ENCODE measurements at regions not wholly inside any gene's neighbourhood (a gene's known extent, or its start where the extent isn't known, plus 50 kb on each side); places are given as distances from the start of the nearest gene placed in this dataset.

DNA sequence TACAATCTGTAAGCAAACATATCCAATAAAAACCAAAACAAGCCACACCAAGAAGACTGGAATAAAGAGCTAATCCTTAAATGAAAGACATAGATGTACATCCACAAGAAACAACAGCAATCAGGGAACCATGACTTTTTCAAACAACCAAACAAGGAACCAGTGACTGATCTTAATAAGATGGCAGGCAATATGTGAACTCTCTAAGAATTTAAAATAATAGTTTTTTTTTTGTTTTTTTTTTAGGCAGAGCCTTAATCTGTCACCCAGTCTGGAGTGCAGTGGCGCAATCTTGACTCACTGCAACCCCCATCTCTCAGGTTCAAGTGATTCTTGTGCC lies 52.9 kb upstream of the CAPRIN2 start:
- Histone ChIP-seq H3K4me1 (ENCODE audit: control insufficient read depth, insufficient read depth, low read length) (no peaks in the 10 kb centered on the region), H3K27me3 (ENCODE audit: control insufficient read depth, insufficient read depth, low read length, poor library complexity, severe bottlenecking) (no peaks in the 10 kb centered on the region), H3K9ac (ENCODE audit: extremely low read depth, low read length, poor library complexity, severe bottlenecking) (no peak overlapping the region), H3K27ac (ENCODE audit: low read depth, low read length) (no peak overlapping the region), H3K36me3 (ENCODE audit: control insufficient read depth, insufficient read depth, low read length) (no peaks in the 10 kb centered on the region), H3K4me3 (ENCODE audit: low read length) (no peak overlapping the region), H3K9me3 (ENCODE audit: control insufficient read depth, low read length) (peaks cover 23% of the 10 kb centered on the region)
- Mint-ChIP-seq H3K4me1 (peaks cover 11% of the 10 kb centered on the region), H3K9me3 (peaks cover 29% of the 10 kb centered on the region), H3K4me3 (no peak overlapping the region), H3K27me3 (ENCODE audit: insufficient read depth) (no peaks in the 10 kb centered on the region), H3K27ac (no peak overlapping the region), H3K36me3 (ENCODE audit: low read depth) (peaks cover 20% of the 10 kb centered on the region)
- WGBS, 2 experiments (ENCODE audit: insufficient coverage in 1 of 2, insufficient read length in 1 of 2) = 71 to 73% methylated on average over 1 of the region's 1 CpG
- DNase-seq = no peak
- TF ChIP-seq, protein P1, sequence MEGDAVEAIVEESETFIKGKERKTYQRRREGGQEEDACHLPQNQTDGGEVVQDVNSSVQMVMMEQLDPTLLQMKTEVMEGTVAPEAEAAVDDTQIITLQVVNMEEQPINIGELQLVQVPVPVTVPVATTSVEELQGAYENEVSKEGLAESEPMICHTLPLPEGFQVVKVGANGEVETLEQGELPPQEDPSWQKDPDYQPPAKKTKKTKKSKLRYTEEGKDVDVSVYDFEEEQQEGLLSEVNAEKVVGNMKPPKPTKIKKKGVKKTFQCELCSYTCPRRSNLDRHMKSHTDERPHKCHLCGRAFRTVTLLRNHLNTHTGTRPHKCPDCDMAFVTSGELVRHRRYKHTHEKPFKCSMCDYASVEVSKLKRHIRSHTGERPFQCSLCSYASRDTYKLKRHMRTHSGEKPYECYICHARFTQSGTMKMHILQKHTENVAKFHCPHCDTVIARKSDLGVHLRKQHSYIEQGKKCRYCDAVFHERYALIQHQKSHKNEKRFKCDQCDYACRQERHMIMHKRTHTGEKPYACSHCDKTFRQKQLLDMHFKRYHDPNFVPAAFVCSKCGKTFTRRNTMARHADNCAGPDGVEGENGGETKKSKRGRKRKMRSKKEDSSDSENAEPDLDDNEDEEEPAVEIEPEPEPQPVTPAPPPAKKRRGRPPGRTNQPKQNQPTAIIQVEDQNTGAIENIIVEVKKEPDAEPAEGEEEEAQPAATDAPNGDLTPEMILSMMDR (conservative IDR thresholded peaks at IDR 0.05) = no peak

DNA sequence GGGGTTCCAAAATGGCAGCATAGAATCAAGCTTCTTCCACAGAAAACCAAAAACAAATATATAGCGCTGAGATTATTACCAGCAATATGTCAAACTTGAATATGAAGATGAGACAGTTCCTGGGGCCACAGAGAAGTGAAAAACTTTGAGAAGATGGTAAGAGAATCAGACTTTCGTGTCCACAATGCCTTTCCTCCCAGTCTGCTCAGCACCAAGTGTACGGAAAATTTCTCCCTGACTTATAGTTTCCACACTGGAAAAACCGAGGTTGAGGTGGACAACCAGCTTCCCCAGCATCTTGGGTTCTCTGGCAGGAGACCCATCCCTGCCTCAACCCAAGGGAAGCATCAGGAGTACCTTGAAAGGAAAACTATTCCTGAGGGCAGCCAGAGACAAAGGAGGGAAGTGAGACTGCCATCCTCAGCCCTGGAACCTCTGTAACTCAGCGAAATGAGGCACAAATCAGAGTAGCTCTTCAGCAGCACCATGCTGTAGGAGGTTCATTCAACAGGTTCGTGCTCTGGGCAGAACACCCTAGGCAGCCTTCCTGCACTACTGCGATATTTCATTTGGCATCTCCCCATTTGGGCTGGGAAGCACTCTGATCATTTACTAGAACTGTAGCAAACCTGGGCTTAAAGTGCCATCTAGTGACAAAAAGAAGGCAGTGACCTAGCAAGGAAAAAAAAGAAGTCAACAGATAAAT lies 52.4 kb upstream of the CAPRIN2 start:
- H3K36me3 ChIP-seq (ENCODE audit: control insufficient read depth, insufficient read depth, low read length) = no peaks in the 10 kb centered on the region
- H3K27ac ChIP-seq (ENCODE audit: low read depth, low read length) = no peak overlapping the region

DNA sequence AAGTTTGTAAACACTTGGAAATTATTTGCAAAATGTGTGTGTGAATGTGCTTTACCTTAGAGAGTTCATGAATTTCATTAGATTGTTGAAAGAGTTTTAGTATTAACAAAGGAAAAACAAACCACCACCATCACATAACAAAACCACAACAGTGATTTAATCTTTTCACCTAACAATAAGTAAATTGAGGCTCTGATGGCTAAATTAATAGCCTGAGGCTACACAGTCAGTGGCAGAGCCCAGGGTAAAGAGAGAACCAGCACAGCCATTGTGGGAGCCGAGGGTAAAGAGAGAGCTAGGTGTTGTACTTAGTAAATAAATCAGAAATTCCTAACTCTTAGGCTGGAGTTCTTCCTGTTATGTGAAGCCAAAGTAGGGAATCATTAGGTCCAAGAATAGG lies 51.2 kb upstream of the CAPRIN2 start:
- Mint-ChIP-seq H3K27me3 (ENCODE audit: insufficient read depth) (no peaks in the 10 kb centered on the region), H3K4me3 (no peak overlapping the region), H3K9me3 (peaks cover 33% of the 10 kb centered on the region), H3K4me1 (peaks cover 8% of the 10 kb centered on the region), H3K27ac (no peak overlapping the region), H3K36me3 (ENCODE audit: low read depth) (peaks cover 33% of the 10 kb centered on the region)
- DNase-seq = no peak
- H3K4me1 ChIP-seq (ENCODE audit: control insufficient read depth, insufficient read depth, low read length) = no peaks in the 10 kb centered on the region
- no peak overlapping the region for H3K27ac ChIP-seq (ENCODE audit: low read depth, low read length)
- TF ChIP-seq, protein P1 (conservative IDR thresholded peaks at IDR 0.05) = no peak
- no peak overlapping the region for H3K9ac ChIP-seq (ENCODE audit: extremely low read depth, low read length, poor library complexity, severe bottlenecking)
- H3K9me3 ChIP-seq (ENCODE audit: control insufficient read depth, low read length) = peaks cover 23% of the 10 kb centered on the region
- no peak overlapping the region for H3K4me3 ChIP-seq (ENCODE audit: low read length)
- peaks cover 6% of the 10 kb centered on the region for H3K36me3 ChIP-seq (ENCODE audit: control insufficient read depth, insufficient read depth, low read length)
- no peaks in the 10 kb centered on the region for H3K27me3 ChIP-seq (ENCODE audit: control insufficient read depth, insufficient read depth, low read length, poor library complexity, severe bottlenecking)
- WGBS, 2 experiments (ENCODE audit: insufficient coverage in 1 of 2, insufficient read length in 1 of 2) = 80 to 100% methylated on average over 1 of the region's 1 CpG

More for the DNA sequence above, 52.4 kb upstream of the CAPRIN2 start:
- TF ChIP-seq, protein P1 (conservative IDR thresholded peaks at IDR 0.05) = peak; percentile 100
- no peaks in the 10 kb centered on the region for H3K4me1 ChIP-seq (ENCODE audit: control insufficient read depth, insufficient read depth, low read length)
- Mint-ChIP-seq H3K27ac (no peak overlapping the region), H3K27me3 (ENCODE audit: insufficient read depth) (no peaks in the 10 kb centered on the region), H3K9me3 (peaks cover 30% of the 10 kb centered on the region), H3K4me3 (no peak overlapping the region), H3K36me3 (ENCODE audit: low read depth) (peaks cover 22% of the 10 kb centered on the region), H3K4me1 (peaks cover 11% of the 10 kb centered on the region)
- H3K9me3 ChIP-seq (ENCODE audit: control insufficient read depth, low read length) = peaks cover 23% of the 10 kb centered on the region
- H3K27me3 ChIP-seq (ENCODE audit: control insufficient read depth, insufficient read depth, low read length, poor library complexity, severe bottlenecking) = no peaks in the 10 kb centered on the region
- H3K4me3 ChIP-seq (ENCODE audit: low read length) = no peak overlapping the region
- peak; percentile 81 for DNase-seq
- WGBS, 2 experiments (ENCODE audit: insufficient coverage in 1 of 2, insufficient read length in 1 of 2) = 41 to 67% methylated on average over 4 to 7 of the region's 7 CpGs
- H3K9ac ChIP-seq (ENCODE audit: extremely low read depth, low read length, poor library complexity, severe bottlenecking) = no peak overlapping the region
